GM21576 (cell line): ENCODE measurements at regions not wholly inside any gene's neighbourhood (a gene's known extent, or its start where the extent isn't known, plus 50 kb on each side); places are given as distances from the start of the nearest gene placed in this dataset.

ENCODE experiments used
- ATAC-seq: cut with Tn5 transposase; IDR thresholded peaks from one replicate; pipeline ENCODE4 v1.9.1; 2021; ENCODE audit warnings: mild to moderate bottlenecking, moderate library complexity; ENCODE audit not compliant: unreplicated experiment

DNA sequence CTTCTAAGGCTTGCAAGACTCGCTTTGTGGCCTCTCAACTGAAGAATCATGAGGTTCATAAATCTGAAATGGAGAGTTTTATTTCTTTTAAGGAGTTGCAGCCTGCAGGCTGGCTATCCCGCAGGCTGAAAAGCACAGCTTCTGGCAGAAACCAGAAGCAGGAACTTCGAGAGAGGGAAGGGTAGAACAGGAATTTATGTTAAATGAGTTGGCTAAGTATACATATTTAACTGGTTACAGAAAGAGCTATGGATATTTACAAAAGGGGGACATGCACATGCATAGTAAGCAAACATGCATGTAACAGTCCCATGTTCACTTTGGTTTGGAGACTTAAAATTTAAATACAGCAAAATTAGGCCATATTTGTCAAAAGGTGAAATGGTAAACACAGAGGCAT lies 787.0 kb downstream of the TFAP2A start:
- ATAC-seq = no peak

DNA sequence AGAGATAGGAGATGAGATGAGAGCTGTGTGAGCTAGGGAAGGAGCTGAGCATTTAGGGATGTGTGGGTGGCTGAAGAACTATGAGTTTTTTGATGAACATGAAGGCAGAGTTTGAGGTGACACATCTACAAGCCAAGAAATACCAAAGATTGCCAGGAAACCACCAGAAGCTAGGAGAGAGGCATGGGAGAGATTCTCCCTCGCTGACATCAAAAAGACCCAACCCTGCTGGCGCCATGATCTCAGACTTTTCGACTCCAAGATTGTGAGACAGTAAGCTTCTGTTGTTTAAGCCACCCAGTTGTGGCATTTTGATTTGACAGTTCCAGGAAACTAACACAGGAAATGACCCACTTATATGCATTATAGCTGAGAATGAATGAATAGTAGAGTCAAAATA lies 790.9 kb downstream of the TFAP2A start:
- no peak for ATAC-seq

DNA sequence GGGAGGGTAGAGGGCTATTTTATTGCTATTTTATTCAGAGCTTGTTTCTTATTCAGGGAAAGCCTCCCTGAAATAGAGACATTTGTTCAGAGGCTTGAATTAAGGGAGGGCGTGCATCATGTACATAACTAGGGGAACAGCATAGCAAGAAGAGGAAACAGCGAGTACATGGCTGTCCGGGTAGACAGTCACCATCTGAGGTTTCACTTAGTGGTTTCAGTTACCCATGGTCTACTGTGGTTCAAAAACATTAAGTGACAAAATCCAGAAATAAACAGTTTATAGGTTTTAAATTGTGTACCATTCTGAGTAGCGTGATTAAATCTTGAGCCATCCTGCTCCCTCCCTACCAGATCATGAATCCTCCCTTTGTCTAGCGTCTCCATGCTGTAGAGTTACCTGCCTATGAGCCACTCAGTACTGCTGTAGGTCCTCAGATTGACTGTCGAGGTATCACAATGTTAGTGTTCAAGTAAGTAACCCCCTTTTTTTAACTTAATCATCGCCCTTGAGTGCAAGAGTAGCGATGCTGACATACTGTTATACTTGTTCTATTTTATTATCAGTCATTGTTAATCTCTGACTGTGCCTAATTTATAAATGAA lies 791.5 kb downstream of the TFAP2A start:
- no peak for ATAC-seq

DNA sequence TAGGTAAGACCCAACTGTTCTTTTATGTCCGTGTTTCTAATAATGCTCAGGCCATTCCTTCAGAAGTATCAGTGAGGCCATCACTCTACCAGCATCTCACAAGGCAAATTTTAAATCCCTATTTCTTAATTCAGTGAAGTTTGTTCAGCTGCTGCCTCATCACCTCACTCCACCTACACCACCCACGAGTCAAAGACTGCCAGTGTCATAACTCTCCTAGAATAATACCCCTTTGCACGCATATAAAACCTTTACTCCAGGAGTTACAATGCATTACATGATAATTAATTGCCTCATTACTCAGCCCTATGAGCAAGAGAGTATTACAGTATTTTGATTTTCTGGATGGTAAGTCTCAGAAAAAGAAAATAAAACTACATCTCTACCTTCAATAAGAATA lies 793.6 kb downstream of the TFAP2A start:
- ATAC-seq = no peak

DNA sequence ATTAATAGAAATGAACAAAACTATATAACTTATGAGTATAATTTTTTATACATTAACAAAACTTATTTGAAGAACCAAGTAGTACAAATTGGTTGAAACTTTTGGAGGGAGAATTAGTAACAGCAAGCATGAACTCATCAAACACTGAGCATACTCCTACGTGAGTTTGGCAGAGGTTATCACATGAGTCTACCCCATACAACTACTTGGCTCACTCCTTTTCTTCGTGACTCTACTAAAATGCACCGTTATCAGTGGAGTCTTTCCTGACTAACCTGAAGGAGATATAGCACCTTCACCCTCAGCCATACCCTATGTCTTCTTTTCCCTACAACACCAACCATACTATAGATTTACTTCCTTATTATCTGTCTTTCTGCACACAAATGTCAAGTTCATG lies 794.2 kb downstream of the TFAP2A start:
- no peak for ATAC-seq

DNA sequence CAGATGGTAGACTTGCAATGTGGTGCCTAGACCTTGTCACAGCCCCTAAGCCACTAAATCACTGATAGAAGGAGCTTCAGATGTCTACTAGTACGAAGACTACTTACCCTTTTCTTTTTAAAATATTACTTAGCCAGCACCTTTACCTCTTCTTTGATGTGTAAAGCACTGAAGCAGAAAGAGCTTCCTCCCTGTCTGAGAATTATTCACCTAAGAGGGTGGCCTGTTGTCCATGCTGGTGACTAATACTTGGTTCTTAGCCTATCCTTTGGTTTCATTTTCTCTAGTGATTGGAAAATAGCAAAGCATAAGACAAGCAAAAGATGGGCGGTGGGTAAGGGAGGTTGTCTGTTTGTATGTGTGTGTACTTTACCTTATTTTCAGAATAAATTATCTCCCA lies 794.6 kb downstream of the TFAP2A start:
- ATAC-seq = no peak

DNA sequence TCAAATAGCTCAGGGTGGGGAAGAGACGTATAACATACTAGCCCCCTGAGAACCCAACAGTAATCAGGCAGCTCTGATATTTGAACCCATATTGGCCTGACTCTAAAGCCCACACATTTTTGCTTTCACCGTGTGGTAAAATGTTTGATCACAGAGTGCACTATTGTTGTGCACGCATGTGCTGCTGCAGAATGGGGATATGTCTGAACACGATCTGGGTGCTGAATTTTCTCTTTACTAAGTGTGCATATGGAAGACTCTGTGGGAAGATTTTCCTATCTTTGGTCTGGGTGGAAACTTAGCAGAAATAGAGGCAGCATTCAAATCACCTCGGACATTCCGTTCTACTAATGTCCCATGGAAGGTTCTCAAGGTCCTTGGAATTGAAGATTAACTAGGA lies 800.1 kb downstream of the TFAP2A start:
- no peak for ATAC-seq

DNA sequence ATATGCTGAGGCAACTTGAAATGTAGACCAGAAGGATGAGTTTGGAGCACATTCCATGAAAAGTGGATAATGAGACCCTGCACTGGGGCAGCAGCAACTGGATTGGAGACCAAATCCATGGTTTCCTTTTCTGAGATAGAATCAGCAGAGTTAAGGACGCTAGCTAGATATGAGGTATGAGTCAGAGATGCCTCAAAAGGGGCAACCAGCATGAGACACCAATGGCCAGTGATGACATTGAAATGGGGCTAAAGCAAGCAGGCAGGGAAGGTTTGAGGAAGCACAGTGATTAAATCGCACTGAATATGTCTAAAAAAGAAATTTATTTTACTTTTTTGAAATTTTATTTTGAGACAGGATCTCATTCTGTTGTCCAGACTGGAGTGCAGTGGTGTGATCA lies 802.4 kb downstream of the TFAP2A start:
- no peak for ATAC-seq

DNA sequence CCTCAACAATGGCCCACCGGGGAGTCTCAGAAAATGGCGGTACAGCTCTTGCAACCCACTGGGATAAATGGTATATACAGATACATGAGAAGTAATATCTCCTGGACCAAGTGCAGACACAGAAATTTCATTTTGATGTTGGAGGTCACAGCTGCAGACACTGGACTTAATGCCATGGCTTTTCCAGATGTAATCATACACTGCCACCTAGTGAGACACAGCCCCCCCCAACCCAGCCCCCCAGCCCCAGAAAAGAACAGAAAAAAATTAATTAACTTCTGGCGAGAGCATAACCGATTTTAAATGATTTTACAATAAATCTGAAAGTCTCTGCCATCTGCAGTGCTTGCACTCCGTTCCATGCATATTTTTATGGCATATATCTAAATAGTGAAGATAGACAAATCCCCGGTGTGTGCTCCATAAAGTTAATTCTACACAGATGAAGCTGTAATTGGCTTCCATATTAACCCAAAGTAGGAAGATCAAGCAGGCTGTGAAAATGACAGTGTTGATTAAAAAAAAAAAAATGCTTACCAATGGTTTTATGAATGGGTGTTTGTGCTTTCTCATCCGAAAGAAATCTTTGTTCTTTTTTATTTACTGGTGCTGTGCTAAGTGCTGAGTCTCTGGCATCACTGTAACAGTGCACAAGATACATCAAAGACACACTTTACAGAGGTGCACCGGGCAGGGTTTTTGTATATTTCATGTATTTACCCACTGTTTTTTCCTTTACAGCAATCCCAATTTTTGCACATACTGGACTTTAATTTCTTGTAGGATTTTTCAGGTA lies 804.1 kb downstream of the TFAP2A start:
- no peak for ATAC-seq

DNA sequence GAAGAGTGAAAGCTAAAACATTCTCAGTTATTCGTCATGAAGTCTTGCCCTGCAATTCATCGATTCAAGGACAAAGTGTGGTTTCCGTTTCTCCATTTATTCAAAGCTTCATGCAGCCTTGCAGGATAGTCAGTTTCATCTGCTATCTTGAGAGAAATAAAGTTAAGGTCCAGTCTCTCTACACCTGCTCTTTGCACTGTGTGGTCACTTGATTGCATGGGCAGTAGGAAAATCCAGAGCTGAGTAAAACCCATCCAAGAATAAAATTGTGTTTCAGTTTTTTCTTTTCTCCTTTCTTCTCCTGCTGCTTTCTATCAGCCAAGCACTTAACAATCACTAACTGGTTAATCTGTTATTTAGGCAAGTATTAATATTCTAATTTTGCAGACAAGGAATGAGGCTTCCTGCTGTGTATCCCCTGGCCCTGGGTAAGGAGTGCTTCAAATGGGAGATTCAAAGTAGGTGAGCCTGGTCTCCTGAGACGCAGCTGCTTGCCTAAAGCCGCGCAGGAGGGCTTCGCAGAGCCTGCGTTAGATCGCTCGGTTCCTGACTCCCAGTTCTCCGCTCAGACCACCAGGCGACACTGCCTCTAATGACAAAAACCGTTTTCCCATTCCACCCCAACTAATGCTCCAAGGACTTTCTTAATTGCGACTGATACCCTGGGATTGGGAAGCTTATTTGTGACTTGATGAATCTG lies 808.3 kb downstream of the TFAP2A start:
- ATAC-seq = no peak

DNA sequence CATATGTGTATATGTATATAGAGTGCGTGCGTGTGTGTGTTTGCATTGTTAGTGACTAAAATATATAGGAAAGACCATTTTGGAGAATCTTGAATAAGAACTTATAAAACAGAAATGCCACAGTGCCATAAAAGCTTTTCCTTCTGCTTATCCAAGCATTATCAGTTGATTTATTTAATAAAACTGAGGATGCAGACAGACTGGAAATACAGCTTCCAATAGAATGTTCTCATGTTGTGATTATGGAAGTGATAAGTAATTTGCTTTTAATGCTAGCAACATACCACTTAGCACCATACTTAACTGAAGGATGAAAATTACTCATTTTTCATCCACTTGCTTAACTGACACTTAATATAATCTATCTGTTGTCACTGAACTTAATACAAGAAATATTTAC lies 820.1 kb downstream of the TFAP2A start:
- no peak for ATAC-seq

DNA sequence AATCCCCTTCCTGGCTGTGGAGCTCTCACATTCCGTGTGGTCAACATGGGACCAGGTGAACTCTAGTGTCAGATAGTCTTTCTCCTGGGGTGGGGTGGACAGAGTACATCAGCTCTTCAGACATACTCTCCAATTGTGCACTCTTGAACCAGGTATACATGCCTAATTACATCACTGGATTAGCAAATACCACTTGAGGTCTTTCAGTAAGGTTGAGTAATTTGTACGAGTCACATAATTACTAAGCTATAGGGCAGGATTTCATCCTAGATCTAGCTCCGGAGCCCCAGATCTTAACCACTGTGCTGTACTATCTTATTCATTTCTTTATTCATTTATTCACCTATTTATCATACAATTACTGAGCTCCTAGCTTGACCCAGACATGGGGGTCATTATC lies 821.3 kb downstream of the TFAP2A start:
- no peak for ATAC-seq

DNA sequence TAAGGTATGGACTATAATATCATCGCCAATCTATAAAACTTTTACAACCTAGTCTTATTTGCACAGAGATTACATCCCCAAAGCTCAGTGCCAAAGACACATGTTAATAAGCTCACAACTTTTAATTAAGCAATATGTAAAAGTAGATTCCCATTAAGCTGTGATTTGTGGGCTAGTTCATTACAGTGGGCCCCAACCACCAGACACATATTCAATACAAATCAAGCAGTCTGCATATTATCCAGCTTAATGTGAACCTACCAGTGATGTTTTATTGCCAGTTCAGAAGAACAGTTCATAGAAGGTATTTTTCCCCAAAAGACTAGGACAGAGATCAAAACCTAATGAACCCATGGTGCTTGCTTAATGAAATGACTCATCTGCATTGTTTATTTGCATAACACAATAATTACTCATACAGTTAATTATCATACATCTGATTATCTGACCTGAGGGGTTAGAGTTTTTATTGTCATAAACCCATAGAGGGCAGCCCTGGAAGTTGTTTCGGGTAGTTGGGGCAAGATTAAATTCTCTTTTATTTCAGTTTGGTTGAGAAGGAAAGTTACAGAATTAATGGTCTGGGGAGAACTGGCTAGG lies 831.0 kb downstream of the TFAP2A start:
- ATAC-seq = no peak

DNA sequence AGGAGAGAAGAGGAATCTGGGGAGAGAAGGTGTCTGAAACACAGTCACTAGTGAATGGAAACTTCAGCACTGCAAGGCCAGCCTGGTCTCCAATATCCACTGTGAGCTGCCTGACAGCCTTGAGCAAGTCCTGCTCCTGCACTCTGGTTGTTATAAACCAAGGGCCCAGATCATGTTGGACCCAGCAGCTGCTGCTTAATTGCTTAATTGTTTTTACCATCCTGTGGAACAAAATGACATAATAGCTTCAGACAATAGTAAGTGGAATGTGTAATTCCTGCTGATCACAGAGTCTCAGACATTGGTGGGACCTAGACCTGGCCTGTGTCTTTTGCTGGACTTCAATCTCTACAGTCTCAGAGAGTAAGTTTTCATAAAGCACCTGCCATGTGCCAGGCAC lies 833.7 kb downstream of the TFAP2A start:
- ATAC-seq = no peak

DNA sequence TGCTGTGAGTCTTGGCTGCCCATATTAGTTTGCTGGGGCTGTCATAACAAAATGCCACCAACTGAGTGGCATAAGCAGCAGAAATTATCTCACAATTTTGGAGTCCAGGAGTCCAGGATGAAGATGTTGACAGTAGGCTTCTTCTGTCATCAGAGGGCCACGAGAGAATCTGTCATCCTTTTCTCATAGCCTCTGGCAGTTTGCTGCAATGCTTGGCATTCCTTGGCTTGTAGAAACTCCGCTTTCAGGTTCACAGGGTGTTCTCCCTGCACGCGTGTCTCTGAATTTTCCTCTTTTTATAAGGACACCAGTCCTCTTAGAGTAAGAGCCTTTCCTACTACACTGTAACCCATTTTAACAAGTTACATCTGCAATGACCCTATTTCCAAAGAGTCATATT lies 838.4 kb downstream of the TFAP2A start:
- no peak for ATAC-seq

DNA sequence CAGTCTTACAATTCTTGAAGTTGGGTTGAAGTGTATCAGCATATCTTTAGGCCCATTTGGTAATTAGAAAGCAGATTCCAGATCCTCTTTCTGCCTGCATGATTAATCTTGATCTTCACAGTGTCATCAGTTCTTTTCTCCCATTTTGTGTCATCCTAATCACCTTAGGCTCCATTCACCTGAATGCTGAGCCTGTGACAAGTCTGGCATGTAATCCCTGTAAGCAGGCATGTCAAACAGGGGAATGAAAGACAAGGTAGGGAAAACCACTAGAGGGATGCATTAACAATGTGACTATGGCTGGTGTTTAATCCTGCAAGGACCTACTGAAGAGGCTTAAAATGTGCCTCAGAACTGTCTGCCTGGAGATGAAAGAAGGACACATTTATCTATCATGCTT lies 848.8 kb downstream of the TFAP2A start:
- ATAC-seq = no peak

DNA sequence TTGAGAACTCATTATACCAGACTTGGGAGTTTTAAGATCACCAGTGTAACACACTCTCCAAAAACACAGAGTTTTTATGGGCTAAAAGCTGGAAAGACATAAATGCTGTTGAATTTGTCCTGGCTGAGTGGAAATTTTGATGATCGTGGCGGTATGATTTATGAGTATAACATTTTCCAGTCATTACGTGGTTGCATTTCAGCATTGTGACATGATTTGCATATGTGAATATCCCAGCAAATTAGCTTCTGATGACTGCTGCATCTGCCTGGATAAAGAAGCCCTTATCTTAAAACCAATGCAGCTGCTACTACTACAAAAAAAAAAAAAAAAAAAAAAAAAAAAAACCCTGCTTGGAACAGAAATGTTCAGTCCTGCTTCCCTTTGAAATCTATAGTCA lies 850.9 kb downstream of the TFAP2A start:
- no peak for ATAC-seq

DNA sequence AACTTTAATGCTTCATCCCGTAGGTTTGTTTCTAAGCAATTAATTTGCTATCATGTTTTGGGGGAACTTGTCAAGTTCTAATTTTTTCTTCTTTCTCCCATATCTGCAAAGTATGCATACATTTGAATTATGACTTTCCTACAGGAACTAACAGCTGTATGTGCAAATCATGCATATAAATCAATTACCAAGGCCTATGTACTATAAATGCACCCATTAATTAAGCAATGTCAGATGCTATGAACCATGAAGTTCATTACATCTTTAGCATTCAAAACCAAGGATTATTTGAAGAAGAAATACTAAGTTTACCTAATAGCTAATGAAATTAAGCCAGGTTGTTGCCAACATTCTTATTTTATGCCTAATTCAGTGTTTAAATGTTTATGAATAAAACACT lies 851.3 kb downstream of the TFAP2A start:
- ATAC-seq = no peak

DNA sequence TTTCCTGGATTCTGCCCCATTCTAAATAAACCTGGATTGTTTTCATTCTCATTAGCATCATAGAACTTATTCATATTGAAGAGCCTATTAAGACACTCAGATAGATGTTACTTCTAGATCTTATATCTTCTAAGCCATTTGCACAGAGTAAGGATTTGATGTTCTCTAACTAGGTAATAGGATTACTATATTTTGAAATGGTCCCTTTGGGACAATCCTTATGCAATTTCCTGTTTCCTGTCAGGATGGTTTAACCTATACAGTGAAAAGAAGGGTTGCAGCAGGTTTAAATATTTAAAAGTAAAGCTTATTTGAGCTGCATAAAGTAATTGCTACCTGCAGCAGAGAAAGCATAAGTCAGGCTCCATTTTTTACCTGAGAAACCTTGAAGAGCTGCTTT lies 860.1 kb downstream of the TFAP2A start:
- ATAC-seq = no peak

DNA sequence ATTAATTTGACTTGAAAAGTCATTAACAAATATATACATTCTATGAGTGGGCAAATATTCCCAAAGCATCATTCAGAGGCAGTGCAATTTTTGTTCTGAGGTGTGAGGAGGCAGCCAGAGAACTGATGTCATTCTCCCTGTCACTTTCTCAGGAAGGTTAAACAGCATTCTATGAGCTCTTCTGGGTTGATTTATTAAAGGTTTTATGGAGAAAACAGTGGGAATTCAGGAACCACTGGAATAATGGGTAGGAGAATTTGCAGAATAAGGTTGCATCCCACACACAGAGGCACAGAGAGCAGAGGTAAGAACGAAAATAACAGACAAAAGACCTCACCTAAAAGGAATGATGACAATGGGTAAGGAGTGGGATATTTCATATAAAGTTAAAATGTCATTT lies 860.6 kb downstream of the TFAP2A start:
- ATAC-seq = no peak

DNA sequence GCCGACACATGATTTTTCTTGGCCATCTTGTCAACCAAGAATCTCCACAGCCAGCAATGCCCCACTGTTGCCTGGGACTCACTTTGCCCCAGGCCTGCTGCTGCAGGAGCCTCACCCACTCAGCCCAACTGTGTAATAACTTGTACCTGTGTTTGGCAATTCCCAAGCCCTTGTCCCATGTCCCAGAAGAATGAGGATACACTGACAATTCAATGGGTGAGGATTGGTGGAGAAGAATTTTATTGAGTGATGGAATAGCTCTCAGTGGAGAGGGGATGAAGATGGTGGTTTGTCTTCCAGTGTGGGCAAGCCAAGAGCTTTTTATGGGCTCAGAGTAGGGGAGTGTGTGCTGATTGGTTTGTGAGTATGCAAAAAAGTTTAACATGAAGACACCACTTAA lies 861.9 kb downstream of the TFAP2A start:
- ATAC-seq = no peak

DNA sequence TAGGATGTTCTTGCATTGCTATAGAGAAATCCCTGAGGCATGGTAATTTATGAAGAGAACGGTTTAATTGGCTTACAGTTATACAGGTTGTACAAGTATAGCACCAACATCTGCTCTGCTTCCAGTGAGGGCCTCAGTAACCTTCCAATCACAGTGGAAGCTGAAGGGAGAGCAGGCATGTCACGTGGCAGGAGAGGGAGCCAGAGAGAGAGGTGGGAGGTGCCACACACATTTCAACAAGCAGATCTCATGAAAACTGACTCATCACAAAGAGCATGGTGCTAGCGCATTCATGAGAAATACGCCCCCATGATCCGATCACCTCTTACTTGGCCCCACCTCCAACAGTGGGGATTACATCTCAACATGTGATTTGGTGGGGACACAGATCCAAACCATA lies 871.2 kb downstream of the TFAP2A start:
- no peak for ATAC-seq
